ENCODE measurements at regions not wholly inside any gene's neighbourhood (a gene's known extent, or its start where the extent isn't known, plus 50 kb on each side); places are given as distances from the start of the nearest gene placed in this dataset.

DNA sequence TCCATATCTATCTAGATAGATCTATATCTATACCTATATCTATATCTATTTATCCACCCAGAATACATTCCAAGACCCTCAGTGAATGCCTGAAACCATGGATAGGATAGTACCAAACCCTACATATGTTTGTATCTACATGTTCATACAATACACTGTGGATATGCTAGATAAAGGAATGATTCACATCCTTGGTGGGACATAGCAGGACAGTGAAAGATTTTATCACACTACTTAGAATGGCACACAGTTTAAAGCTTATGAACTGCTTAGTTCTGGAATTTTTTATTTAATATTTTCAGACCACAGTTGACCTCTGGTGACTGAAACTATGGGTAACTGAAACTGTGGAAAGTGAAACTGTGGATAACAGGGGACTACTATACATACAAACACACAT lies 198.8 kb upstream of the TTC14 start:
- TF ChIP-seq, protein P1, sequence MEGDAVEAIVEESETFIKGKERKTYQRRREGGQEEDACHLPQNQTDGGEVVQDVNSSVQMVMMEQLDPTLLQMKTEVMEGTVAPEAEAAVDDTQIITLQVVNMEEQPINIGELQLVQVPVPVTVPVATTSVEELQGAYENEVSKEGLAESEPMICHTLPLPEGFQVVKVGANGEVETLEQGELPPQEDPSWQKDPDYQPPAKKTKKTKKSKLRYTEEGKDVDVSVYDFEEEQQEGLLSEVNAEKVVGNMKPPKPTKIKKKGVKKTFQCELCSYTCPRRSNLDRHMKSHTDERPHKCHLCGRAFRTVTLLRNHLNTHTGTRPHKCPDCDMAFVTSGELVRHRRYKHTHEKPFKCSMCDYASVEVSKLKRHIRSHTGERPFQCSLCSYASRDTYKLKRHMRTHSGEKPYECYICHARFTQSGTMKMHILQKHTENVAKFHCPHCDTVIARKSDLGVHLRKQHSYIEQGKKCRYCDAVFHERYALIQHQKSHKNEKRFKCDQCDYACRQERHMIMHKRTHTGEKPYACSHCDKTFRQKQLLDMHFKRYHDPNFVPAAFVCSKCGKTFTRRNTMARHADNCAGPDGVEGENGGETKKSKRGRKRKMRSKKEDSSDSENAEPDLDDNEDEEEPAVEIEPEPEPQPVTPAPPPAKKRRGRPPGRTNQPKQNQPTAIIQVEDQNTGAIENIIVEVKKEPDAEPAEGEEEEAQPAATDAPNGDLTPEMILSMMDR (IDR thresholded peaks at IDR 0.05): no peak
- no peak for TF ChIP-seq POLR2A (IDR thresholded peaks at IDR 0.05)
